GM12891 (cell line): ENCODE measurements at regions not wholly inside any gene's neighbourhood (a gene's known extent, or its start where the extent isn't known, plus 50 kb on each side); places are given as distances from the start of the nearest gene placed in this dataset.

Experiments
- POLR2A ChIP-seq: IDR thresholded peaks from 2 replicates; pipeline ENCODE4 v1.6.1; 2011; ENCODE audit warnings: low read depth, low read length, control low read depth
- TAF1 ChIP-seq: IDR thresholded peaks from 2 replicates; pipeline ENCODE4 v1.6.1; 2011; ENCODE audit warnings: low read depth, low read length, control low read depth

DNA sequence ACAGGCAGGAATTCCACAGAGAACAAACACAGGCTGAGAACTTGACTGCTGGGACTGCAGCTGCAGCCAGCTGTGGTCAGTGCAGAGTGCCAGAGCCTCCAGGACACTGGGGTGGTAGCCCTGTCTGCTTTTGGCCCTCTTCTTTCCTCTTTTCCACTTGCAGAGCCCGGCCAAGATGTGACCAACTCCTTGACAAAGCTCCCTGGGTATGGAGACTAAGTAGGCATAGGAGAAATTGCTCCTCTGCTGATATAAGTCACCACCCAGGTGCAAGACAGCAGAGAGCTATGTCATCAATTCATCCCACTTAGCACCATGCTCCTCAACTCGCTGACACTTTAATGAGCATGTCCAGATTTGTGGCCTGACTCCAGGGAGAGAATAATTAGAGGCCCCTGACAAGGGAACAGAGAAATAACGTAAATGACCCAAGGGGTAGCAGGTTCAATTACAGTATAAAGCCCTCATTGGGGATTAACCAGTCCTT is 369.4 kb upstream of the B3GAT1 start:
- TF ChIP-seq TAF1 (no peak), POLR2A (no peak)
